ENCODE measurements at regions not wholly inside any gene's neighbourhood (a gene's known extent, or its start where the extent isn't known, plus 50 kb on each side); places are given as distances from the start of the nearest gene placed in this dataset.

DNA sequence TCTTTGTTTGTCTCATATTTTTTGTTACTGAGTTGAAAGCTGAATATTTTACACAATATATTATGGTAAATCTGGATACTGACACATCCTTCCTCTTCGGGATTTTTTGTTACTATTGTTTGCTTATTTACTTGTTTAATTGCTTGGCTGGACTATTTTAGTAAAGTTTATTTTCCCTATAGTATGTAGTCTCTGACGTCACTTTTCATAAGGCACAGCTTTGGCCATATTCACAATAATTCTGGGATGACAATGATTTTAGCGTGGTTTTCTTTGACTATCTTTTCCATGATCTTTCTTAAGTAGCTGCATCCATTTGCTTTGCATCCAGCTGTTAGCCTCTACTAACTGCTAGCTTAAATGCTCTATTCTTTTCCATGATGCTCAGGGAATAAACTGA, 552.4 kb downstream of the VGLL3 start:
- no peak for TF ChIP-seq POLR2AphosphoS5 (IDR thresholded peaks at IDR 0.05; ENCODE audit: low read depth, low read length)
- no peak for TF ChIP-seq TAF1 (IDR thresholded peaks at IDR 0.05; ENCODE audit: borderline replicate concordance, insufficient read depth, low read length)
- no peak for TF ChIP-seq SIN3A (IDR thresholded peaks at IDR 0.05; ENCODE audit: borderline replicate concordance, insufficient read depth, low read length)
- TF ChIP-seq, protein P1, sequence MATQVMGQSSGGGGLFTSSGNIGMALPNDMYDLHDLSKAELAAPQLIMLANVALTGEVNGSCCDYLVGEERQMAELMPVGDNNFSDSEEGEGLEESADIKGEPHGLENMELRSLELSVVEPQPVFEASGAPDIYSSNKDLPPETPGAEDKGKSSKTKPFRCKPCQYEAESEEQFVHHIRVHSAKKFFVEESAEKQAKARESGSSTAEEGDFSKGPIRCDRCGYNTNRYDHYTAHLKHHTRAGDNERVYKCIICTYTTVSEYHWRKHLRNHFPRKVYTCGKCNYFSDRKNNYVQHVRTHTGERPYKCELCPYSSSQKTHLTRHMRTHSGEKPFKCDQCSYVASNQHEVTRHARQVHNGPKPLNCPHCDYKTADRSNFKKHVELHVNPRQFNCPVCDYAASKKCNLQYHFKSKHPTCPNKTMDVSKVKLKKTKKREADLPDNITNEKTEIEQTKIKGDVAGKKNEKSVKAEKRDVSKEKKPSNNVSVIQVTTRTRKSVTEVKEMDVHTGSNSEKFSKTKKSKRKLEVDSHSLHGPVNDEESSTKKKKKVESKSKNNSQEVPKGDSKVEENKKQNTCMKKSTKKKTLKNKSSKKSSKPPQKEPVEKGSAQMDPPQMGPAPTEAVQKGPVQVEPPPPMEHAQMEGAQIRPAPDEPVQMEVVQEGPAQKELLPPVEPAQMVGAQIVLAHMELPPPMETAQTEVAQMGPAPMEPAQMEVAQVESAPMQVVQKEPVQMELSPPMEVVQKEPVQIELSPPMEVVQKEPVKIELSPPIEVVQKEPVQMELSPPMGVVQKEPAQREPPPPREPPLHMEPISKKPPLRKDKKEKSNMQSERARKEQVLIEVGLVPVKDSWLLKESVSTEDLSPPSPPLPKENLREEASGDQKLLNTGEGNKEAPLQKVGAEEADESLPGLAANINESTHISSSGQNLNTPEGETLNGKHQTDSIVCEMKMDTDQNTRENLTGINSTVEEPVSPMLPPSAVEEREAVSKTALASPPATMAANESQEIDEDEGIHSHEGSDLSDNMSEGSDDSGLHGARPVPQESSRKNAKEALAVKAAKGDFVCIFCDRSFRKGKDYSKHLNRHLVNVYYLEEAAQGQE (IDR thresholded peaks at IDR 0.05; ENCODE audit: insufficient read depth in 1 of 2, low read depth in 2 of 2, low read length in 2 of 2), result no peak
- no peak for TF ChIP-seq FOXP2 (optimal IDR thresholded peaks at IDR 0.05; ENCODE audit: borderline replicate concordance, extremely low read depth, extremely low read length, insufficient read depth)
